Endothelial cell of umbilical vein (primary cell): ENCODE measurements at regions not wholly inside any gene's neighbourhood (a gene's known extent, or its start where the extent isn't known, plus 50 kb on each side); places are given as distances from the start of the nearest gene placed in this dataset.

Experiments
- BruUV-seq: library from RNA; stranded (reverse); fragments of 400-500 nt; replicated peaks from 2 replicates; lab custom pipeline; 2021; lab: Mats Ljungman, UMichigan
- CTCF ChIA-PET: fragments of 300-600, 350-600 bp; sonication (Branson Sonifier 250); formaldehyde crosslinking; loops from one replicate; lab custom pipeline; 2021; ENCODE audit warnings: antibody characterized with exemption, inconsistent platforms; lab: Charles Lee
- POLR2A ChIA-PET: fragments of 300-600, 350-600 bp; sonication (Branson Sonifier 250); formaldehyde crosslinking; loops from one replicate; lab custom pipeline; 2021; ENCODE audit warnings: antibody characterized with exemption, inconsistent platforms; lab: Charles Lee
- DNase-seq: peaks from one replicate; pipeline ENCODE4 v3.0.0-alpha.2; 2011; ENCODE audit warnings: low read depth, low spot score
- FAIRE-seq: peaks from 2 replicates; lab custom pipeline; 2011; peaks lifted over from hg19 to GRCh38; lab: Jason Lieb, UNC
- H2AFZ ChIP-seq: 2 replicates; pipeline ENCODE4 v1.6.0; 2012; ENCODE audit warnings: low read depth, low read length, control low read depth, inconsistent platforms
- H3K27ac ChIP-seq: 2 replicates; pipeline ENCODE4 v1.5.1; 2011; ENCODE audit warnings: low read depth, mild to moderate bottlenecking, control low read depth, low read length, moderate library complexity; ENCODE audit not compliant: insufficient read depth
- H3K27me3 ChIP-seq, 2 experiments: 2 replicates each; pipeline versions ENCODE4 v1.6.0 to v1.6.1; 2011; ENCODE audit warnings: low read length in 2 of 2, mixed read lengths in 1 of 2; ENCODE audit not compliant: control insufficient read depth in 2 of 2, insufficient read depth in 2 of 2
- H3K36me3 ChIP-seq, 2 experiments: 2 replicates in 1 of 2; 3 replicates in 1 of 2; pipeline ENCODE4 v1.5.1; 2011; ENCODE audit warnings: low read length in 2 of 2, mild to moderate bottlenecking in 1 of 2, moderate library complexity in 1 of 2; ENCODE audit not compliant: control insufficient read depth in 2 of 2, insufficient read depth in 2 of 2; ENCODE audit errors: extremely low read depth in 1 of 2
- H3K4me1 ChIP-seq: 3 replicates; pipeline ENCODE4 v1.5.1; 2011; ENCODE audit warnings: mild to moderate bottlenecking, low read length; ENCODE audit not compliant: control insufficient read depth, insufficient read depth; ENCODE audit errors: extremely low read depth
- H3K4me2 ChIP-seq: 2 replicates; pipeline ENCODE4 v1.6.1; 2011; ENCODE audit warnings: low read length, control low read depth, mixed read lengths; ENCODE audit not compliant: insufficient read depth
- H3K4me3 ChIP-seq, 3 experiments: fragments of 200-600 bp in 1 of 3; sonication (generic), shearing (Covaris generic) in 1 of 3; replicated peaks in 1 of 3; 2 replicates each; pipeline ENCODE4 v1.5.1; 2011 to 2016; ENCODE audit warnings: control low read depth in 3 of 3, low read length in 3 of 3, mild to moderate bottlenecking in 2 of 3, inconsistent platforms in 1 of 3, low read depth in 1 of 3, moderate library complexity in 1 of 3; ENCODE audit not compliant: insufficient read depth in 1 of 3
- H3K79me2 ChIP-seq: 2 replicates; pipeline ENCODE4 v1.6.0; 2012; ENCODE audit warnings: low read length, inconsistent platforms; ENCODE audit not compliant: control insufficient read depth, insufficient read depth
- H3K9ac ChIP-seq: replicated peaks from 2 replicates; pipeline ENCODE3; 2011; ENCODE audit warnings: low read length, control low read depth; ENCODE audit not compliant: insufficient read depth; ENCODE audit errors: extremely low read depth
- H3K9me1 ChIP-seq: replicated peaks from 3 replicates; pipeline ENCODE4 v1.6.0; 2011; ENCODE audit warnings: mild to moderate bottlenecking, low read length; ENCODE audit not compliant: control insufficient read depth, insufficient read depth; ENCODE audit errors: extremely low read depth
- H3K9me3 ChIP-seq: replicated peaks from 2 replicates; pipeline ENCODE4 v1.5.1; 2012; ENCODE audit warnings: low read length, inconsistent platforms; ENCODE audit not compliant: control insufficient read depth, insufficient read depth
- H4K20me1 ChIP-seq: replicated peaks from 2 replicates; pipeline ENCODE3; 2011; ENCODE audit warnings: mild to moderate bottlenecking, low read length; ENCODE audit not compliant: control insufficient read depth, insufficient read depth; ENCODE audit errors: extremely low read depth
- GATA2 ChIP-seq: IDR thresholded peaks from 2 replicates; pipeline ENCODE4 v1.7.0; 2011; ENCODE audit warnings: low read depth, mild to moderate bottlenecking, moderate library complexity, mixed read lengths, low read length; ENCODE audit not compliant: insufficient read length, insufficient read depth
- MYC ChIP-seq: IDR thresholded peaks from one replicate; pipeline ENCODE4 v1.6.1; 2011; ENCODE audit warnings: mild to moderate bottlenecking, low read depth, low read length
- POLR2AphosphoS5 ChIP-seq: IDR thresholded peaks from 2 replicates; pipeline ENCODE4 v1.6.1; 2012; ENCODE audit warnings: low read depth, mild to moderate bottlenecking, control low read depth, low read length, moderate library complexity; ENCODE audit not compliant: insufficient read depth
- dilution Hi-C: fragments of 300-500 bp; cut with MboI; formaldehyde crosslinking; loops from one replicate; pipeline ENCODE4 v1.15.0; 2019; ENCODE audit warnings: low sequenced_read_pairs; ENCODE audit not compliant: extremely low pct_ligation_motif_present
- intact Hi-C: fragments of 100-400 bp; cut with micrococcal nuclease; formaldehyde crosslinking; loops from one replicate; pipeline ENCODE4 v1.10.0; 2022
- TF ChIP-seq, protein P1 (sequence below), 2 donors: IDR thresholded peaks; 1 replicate in 1 of 2; 2 replicates in 1 of 2; pipeline ENCODE4 v1.5.1; 2011; ENCODE audit warnings: low read length in 2 of 2, mild to moderate bottlenecking in 2 of 2, moderate library complexity in 2 of 2, control low read depth in 1 of 2, inconsistent platforms in 1 of 2, low read depth in 1 of 2; ENCODE audit not compliant: insufficient read depth in 1 of 2; ENCODE audit errors: extremely low read depth in 1 of 2
- TF ChIP-seq, protein P2 (sequence below): IDR thresholded peaks from 2 replicates; pipeline ENCODE4 v1.6.1; 2011; ENCODE audit not compliant: insufficient read depth, insufficient read length

DNA sequence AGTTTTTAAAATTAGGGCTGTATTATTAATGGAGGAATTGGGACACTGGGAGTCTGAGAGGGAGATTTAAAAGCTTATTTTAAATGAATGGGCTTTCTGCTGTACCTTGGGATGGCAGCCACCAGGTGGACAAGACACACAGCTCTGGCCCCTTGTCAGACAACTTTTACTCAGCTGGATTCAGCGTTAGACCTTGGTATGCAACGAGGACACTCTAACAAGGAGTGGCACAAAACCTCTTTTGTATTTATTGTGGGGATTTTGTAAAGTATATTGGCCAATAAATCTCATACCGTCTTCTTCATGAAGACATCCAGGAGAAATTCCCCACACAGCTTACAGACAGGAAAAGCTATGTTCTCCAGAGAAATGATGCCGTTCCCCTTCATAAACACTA is 105.7 kb downstream of the LCA5 start:
- intact Hi-C loops (no loop called here), dilution Hi-C loops (no loop called here)
- Histone ChIP-seq H4K20me1 (no peaks in the 10 kb centered on the region), H3K4me3 (no peak overlapping the region), H3K4me2 (no peak overlapping the region), H3K27ac (no peak overlapping the region), H2AFZ (no peak overlapping the region), H3K36me3 (no peaks in the 10 kb centered on the region), H3K9ac (no peak overlapping the region), H3K4me1 (no peaks in the 10 kb centered on the region), H3K79me2 (no peaks in the 10 kb centered on the region), H3K9me1 (no peaks in the 10 kb centered on the region), H3K9me3 (no peaks in the 10 kb centered on the region), H3K27me3 (no peaks in the 10 kb centered on the region)
- no TSS peak for BruUV-seq
- FAIRE-seq (no peak), DNase-seq (no peak)
- CTCF ChIA-PET = interaction anchor here (0.8 to 2.0 kb wide), 5 partner anchors 8 to 17 kb away, joined by 3 to 8 read pairs (median 4); no protein-coding TSS in a partner anchor
- POLR2A ChIA-PET = no interaction called here
- TF ChIP-seq MYC (no peak), GATA2 (no peak), POLR2AphosphoS5 (no peak)
- TF ChIP-seq, protein P1, sequence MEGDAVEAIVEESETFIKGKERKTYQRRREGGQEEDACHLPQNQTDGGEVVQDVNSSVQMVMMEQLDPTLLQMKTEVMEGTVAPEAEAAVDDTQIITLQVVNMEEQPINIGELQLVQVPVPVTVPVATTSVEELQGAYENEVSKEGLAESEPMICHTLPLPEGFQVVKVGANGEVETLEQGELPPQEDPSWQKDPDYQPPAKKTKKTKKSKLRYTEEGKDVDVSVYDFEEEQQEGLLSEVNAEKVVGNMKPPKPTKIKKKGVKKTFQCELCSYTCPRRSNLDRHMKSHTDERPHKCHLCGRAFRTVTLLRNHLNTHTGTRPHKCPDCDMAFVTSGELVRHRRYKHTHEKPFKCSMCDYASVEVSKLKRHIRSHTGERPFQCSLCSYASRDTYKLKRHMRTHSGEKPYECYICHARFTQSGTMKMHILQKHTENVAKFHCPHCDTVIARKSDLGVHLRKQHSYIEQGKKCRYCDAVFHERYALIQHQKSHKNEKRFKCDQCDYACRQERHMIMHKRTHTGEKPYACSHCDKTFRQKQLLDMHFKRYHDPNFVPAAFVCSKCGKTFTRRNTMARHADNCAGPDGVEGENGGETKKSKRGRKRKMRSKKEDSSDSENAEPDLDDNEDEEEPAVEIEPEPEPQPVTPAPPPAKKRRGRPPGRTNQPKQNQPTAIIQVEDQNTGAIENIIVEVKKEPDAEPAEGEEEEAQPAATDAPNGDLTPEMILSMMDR (IDR thresholded peaks at IDR 0.05; ENCODE audit: extremely low read depth in 1 of 2, insufficient read depth in 1 of 2, low read depth in 1 of 2, low read length in 2 of 2) = no peak
- TF ChIP-seq, protein P2, sequence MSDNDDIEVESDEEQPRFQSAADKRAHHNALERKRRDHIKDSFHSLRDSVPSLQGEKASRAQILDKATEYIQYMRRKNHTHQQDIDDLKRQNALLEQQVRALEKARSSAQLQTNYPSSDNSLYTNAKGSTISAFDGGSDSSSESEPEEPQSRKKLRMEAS = no peak
